ENCODE measurements at regions not wholly inside any gene's neighbourhood (a gene's known extent, or its start where the extent isn't known, plus 50 kb on each side); places are given as distances from the start of the nearest gene placed in this dataset.

GRCh38 chr13:33612641-33613638, 205.0 kb upstream of the RFC3 start:
- no peaks in the 10 kb centered on the region for H3K9me3 ChIP-seq (ENCODE audit: insufficient read depth, low read depth, low read length)
- no peak overlapping the region for H2BK5ac ChIP-seq (ENCODE audit: low read depth, low read length, poor library complexity)
- peak overlapping the region; percentile 46 for H3K23ac ChIP-seq (ENCODE audit: low read length)
- no peak overlapping the region for H4K12ac ChIP-seq (ENCODE audit: low read depth, low read length)
- H3K4me2 ChIP-seq (ENCODE audit: low read length): no peak overlapping the region
- no peak overlapping the region for H2BK12ac ChIP-seq (ENCODE audit: low read length)
- no peak overlapping the region for H3K4me3 ChIP-seq (ENCODE audit: low read depth, low read length)
- H2AFZ ChIP-seq (ENCODE audit: insufficient read depth, low read length, poor library complexity): no peak overlapping the region
- H3K9ac ChIP-seq (ENCODE audit: low read length): no peak overlapping the region
- peaks cover 2 to 4% of the 10 kb centered on the region in 2 experiments for H3K4me1 ChIP-seq (ENCODE audit: control insufficient read depth in 1 of 2, insufficient read depth in 2 of 2, low read length in 2 of 2)
- no peaks in the 10 kb centered on the region for H3K36me3 ChIP-seq (ENCODE audit: control insufficient read depth in 1 of 2, insufficient read depth in 2 of 2, low read length in 2 of 2)
- H2BK120ac ChIP-seq (ENCODE audit: insufficient read depth, low read length, poor library complexity): no peak overlapping the region
- no peak overlapping the region for H3K14ac ChIP-seq (ENCODE audit: low read length)
- no peaks in the 10 kb centered on the region for H3K79me2 ChIP-seq (ENCODE audit: control insufficient read depth, insufficient read depth, low read length, poor library complexity)
- no peak overlapping the region for H3K18ac ChIP-seq (ENCODE audit: low read length)
- H3K79me1 ChIP-seq (ENCODE audit: low read length): no peaks in the 10 kb centered on the region
- WGBS (ENCODE audit: extremely low coverage, insufficient coverage, insufficient read length): no CpG with 5 or more reads among the region's 4 CpGs
- no peaks in the 10 kb centered on the region for H3K27me3 ChIP-seq (ENCODE audit: insufficient read depth, low read length)
- no peak overlapping the region for H4K91ac ChIP-seq (ENCODE audit: low read depth, low read length)
- no peak overlapping the region for H3K4ac ChIP-seq (ENCODE audit: low read depth, low read length)
- no peak overlapping the region for H4K8ac ChIP-seq (ENCODE audit: low read depth, low read length)
- no peak overlapping the region for H2AK5ac ChIP-seq (ENCODE audit: low read length)
- no peak overlapping the region for H3K27ac ChIP-seq (ENCODE audit: low read depth, low read length)
- no peak for DNase-seq

DNA sequence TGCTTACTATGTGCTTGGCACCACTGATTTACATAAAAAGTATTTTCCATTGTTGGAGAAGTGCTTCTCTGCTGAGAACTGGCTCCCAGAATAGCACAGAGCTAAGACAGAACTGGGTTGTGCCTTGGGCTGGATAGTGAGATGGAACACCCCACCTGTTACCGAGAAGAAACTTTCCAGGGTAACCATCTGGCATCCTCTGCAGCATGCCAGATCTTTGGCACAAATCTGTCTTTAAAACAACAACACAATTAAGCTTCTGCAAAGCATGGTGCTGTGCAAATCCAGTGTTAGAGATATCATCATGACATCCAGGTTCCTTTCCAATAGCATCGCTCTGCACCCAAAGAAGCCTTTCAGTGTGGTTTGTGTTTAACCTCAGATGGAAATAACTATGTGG, 202.5 kb upstream of the RFC3 start:
- no peak overlapping the region for H2BK12ac ChIP-seq (ENCODE audit: low read length)
- H3K27ac ChIP-seq (ENCODE audit: low read depth, low read length): no peak overlapping the region
- H4K91ac ChIP-seq (ENCODE audit: low read depth, low read length): no peak overlapping the region
- H3K9ac ChIP-seq (ENCODE audit: low read length): no peak overlapping the region
- WGBS (ENCODE audit: extremely low coverage, insufficient coverage, insufficient read length): no CpG with 5 or more reads among the region's 2 CpGs
- no peak for DNase-seq
- H2AFZ ChIP-seq (ENCODE audit: insufficient read depth, low read length, poor library complexity): no peak overlapping the region
- H3K27me3 ChIP-seq (ENCODE audit: insufficient read depth, low read length): no peaks in the 10 kb centered on the region
- H3K23ac ChIP-seq (ENCODE audit: low read length): no peak overlapping the region
- H2AK5ac ChIP-seq (ENCODE audit: low read length): no peak overlapping the region
- H3K4me1 ChIP-seq (ENCODE audit: control insufficient read depth in 1 of 2, insufficient read depth in 2 of 2, low read length in 2 of 2): peaks cover 2 to 4% of the 10 kb centered on the region in 2 experiments
- H4K8ac ChIP-seq (ENCODE audit: low read depth, low read length): no peak overlapping the region
- no peak overlapping the region for H2BK5ac ChIP-seq (ENCODE audit: low read depth, low read length, poor library complexity)
- no peak overlapping the region for H3K14ac ChIP-seq (ENCODE audit: low read length)
- H3K36me3 ChIP-seq (ENCODE audit: control insufficient read depth in 1 of 2, insufficient read depth in 2 of 2, low read length in 2 of 2): no peaks in the 10 kb centered on the region
- H3K9me3 ChIP-seq (ENCODE audit: insufficient read depth, low read depth, low read length): no peaks in the 10 kb centered on the region
- no peak overlapping the region for H2BK120ac ChIP-seq (ENCODE audit: insufficient read depth, low read length, poor library complexity)
- no peaks in the 10 kb centered on the region for H3K79me2 ChIP-seq (ENCODE audit: control insufficient read depth, insufficient read depth, low read length, poor library complexity)
- H3K79me1 ChIP-seq (ENCODE audit: low read length): no peaks in the 10 kb centered on the region
- H3K4ac ChIP-seq (ENCODE audit: low read depth, low read length): no peak overlapping the region
- no peak overlapping the region for H4K12ac ChIP-seq (ENCODE audit: low read depth, low read length)
- no peak overlapping the region for H3K18ac ChIP-seq (ENCODE audit: low read length)
- H3K4me3 ChIP-seq (ENCODE audit: low read depth, low read length): no peak overlapping the region
- no peak overlapping the region for H3K4me2 ChIP-seq (ENCODE audit: low read length)

DNA sequence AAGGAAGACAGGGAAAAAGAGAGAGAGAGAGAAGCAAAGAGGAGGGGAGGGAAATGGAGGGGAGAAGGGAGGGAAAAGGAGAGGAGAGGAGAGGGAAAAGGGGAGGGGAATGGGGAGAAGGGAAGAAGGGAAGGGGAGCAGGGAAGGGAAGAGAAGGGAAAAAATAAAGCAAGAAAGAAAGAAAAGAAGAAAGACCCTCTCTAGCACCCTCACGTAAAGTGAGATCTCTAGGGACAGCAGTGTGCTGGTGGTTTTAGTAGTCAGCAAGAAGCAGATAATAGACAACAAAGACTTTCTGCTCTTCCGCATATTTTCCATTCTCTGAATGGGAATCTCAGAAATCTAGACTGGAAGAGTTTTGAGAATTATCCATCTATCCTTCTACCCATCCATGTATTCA, 201.8 kb upstream of the RFC3 start:
- Histone ChIP-seq H2AK5ac (ENCODE audit: low read length) (no peak overlapping the region), H4K8ac (ENCODE audit: low read depth, low read length) (no peak overlapping the region), H3K9me3 (ENCODE audit: insufficient read depth, low read depth, low read length) (no peaks in the 10 kb centered on the region), H2BK5ac (ENCODE audit: low read depth, low read length, poor library complexity) (no peak overlapping the region), H3K27ac (ENCODE audit: low read depth, low read length) (no peak overlapping the region), H4K91ac (ENCODE audit: low read depth, low read length) (no peak overlapping the region), H3K4ac (ENCODE audit: low read depth, low read length) (no peak overlapping the region), H3K14ac (ENCODE audit: low read length) (no peak overlapping the region), H3K27me3 (ENCODE audit: insufficient read depth, low read length) (no peaks in the 10 kb centered on the region), H3K23ac (ENCODE audit: low read length) (no peak overlapping the region), H3K9ac (ENCODE audit: low read length) (no peak overlapping the region), H3K4me1 (ENCODE audit: control insufficient read depth in 1 of 2, insufficient read depth in 2 of 2, low read length in 2 of 2) (peaks cover 0 to under 1% of the 10 kb centered on the region in 2 experiments), H2BK120ac (ENCODE audit: insufficient read depth, low read length, poor library complexity) (no peak overlapping the region), H3K36me3 (ENCODE audit: control insufficient read depth in 1 of 2, insufficient read depth in 2 of 2, low read length in 2 of 2) (no peaks in the 10 kb centered on the region), H3K79me2 (ENCODE audit: control insufficient read depth, insufficient read depth, low read length, poor library complexity) (no peaks in the 10 kb centered on the region), H3K79me1 (ENCODE audit: low read length) (no peaks in the 10 kb centered on the region), H3K4me2 (ENCODE audit: low read length) (no peak overlapping the region), H2BK12ac (ENCODE audit: low read length) (no peak overlapping the region), H2AFZ (ENCODE audit: insufficient read depth, low read length, poor library complexity) (no peak overlapping the region), H3K18ac (ENCODE audit: low read length) (no peak overlapping the region), H4K12ac (ENCODE audit: low read depth, low read length) (no peak overlapping the region), H3K4me3 (ENCODE audit: low read depth, low read length) (no peak overlapping the region)
- no CpG with 5 or more reads among the region's 2 CpGs for WGBS (ENCODE audit: extremely low coverage, insufficient coverage, insufficient read length)
- DNase-seq: no peak

DNA sequence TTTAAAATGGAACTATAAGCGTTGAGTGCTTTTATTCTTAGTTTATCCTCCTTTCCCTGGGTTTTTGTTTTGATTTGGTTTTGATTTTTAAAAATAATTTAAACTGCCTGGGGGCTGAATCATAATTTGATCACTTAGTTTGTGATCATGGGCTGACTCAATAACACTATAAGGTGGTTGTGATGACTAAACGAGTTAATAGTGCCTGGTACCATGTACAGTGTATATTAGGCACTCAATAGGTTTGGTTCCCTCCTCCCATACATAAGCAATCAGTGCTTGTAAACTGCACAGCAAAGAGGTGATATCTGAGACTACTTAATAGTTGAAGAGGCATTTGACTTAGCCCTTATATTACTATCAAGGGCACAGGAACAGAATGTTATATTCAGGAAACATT, 200.9 kb upstream of the RFC3 start:
- no peak overlapping the region for H3K4me2 ChIP-seq (ENCODE audit: low read length)
- H4K8ac ChIP-seq (ENCODE audit: low read depth, low read length): no peak overlapping the region
- no peak overlapping the region for H3K27ac ChIP-seq (ENCODE audit: low read depth, low read length)
- no peak overlapping the region for H3K18ac ChIP-seq (ENCODE audit: low read length)
- no peaks in the 10 kb centered on the region for H3K79me1 ChIP-seq (ENCODE audit: low read length)
- no peaks in the 10 kb centered on the region for H3K9me3 ChIP-seq (ENCODE audit: insufficient read depth, low read depth, low read length)
- no peaks in the 10 kb centered on the region for H3K27me3 ChIP-seq (ENCODE audit: insufficient read depth, low read length)
- no peaks in the 10 kb centered on the region for H3K36me3 ChIP-seq (ENCODE audit: control insufficient read depth in 1 of 2, insufficient read depth in 2 of 2, low read length in 2 of 2)
- H3K4me3 ChIP-seq (ENCODE audit: low read depth, low read length): no peak overlapping the region
- H2BK5ac ChIP-seq (ENCODE audit: low read depth, low read length, poor library complexity): no peak overlapping the region
- no peak overlapping the region for H4K91ac ChIP-seq (ENCODE audit: low read depth, low read length)
- DNase-seq: no peak
- no peaks in the 10 kb centered on the region for H3K79me2 ChIP-seq (ENCODE audit: control insufficient read depth, insufficient read depth, low read length, poor library complexity)
- no peak overlapping the region for H2AK5ac ChIP-seq (ENCODE audit: low read length)
- no peaks in the 10 kb centered on the region for H3K4me1 ChIP-seq (ENCODE audit: control insufficient read depth in 1 of 2, insufficient read depth in 2 of 2, low read length in 2 of 2)
- H3K14ac ChIP-seq (ENCODE audit: low read length): no peak overlapping the region
- no peak overlapping the region for H3K23ac ChIP-seq (ENCODE audit: low read length)
- no peak overlapping the region for H3K9ac ChIP-seq (ENCODE audit: low read length)
- WGBS (ENCODE audit: extremely low coverage, insufficient coverage, insufficient read length): no CpG with 5 or more reads among the region's 2 CpGs
- no peak overlapping the region for H2AFZ ChIP-seq (ENCODE audit: insufficient read depth, low read length, poor library complexity)
- H2BK12ac ChIP-seq (ENCODE audit: low read length): no peak overlapping the region
- H2BK120ac ChIP-seq (ENCODE audit: insufficient read depth, low read length, poor library complexity): no peak overlapping the region
- no peak overlapping the region for H3K4ac ChIP-seq (ENCODE audit: low read depth, low read length)
- no peak overlapping the region for H4K12ac ChIP-seq (ENCODE audit: low read depth, low read length)

Data from trophoblast cell (in vitro differentiated cells and primary cell).